Fibroblast of skin of back (primary cell): ENCODE measurements at regions not wholly inside any gene's neighbourhood (a gene's known extent, or its start where the extent isn't known, plus 50 kb on each side); places are given as distances from the start of the nearest gene placed in this dataset.

Experiments used
- DNase-seq: peaks from one replicate; pipeline ENCODE4 v3.0.0-alpha.2; 2013

- peak; percentile 95 for DNase-seq
These were observed 587.8 kb upstream of the JAG1 start for GRCh38 chr20:11261533-11262000.

DNA sequence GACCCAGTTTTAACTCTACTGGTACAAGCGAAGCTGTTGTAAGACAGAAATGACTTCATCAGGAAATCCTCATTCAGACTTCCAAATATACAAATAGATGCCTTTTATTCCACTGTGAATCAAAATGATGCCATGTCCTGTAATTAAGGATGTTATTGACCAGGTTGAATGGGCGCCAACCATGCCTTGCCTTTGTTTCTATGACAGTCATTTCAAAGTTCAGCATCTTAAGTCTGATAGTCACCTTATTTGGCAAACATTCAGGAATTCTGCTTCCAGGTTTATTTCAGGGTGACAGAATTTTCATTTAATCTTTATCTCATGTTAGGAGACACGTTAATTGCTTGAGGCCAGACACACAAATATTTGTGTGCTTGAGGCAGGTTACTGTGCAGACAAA is 592.8 kb upstream of the JAG1 start:
- no peak for DNase-seq

DNA sequence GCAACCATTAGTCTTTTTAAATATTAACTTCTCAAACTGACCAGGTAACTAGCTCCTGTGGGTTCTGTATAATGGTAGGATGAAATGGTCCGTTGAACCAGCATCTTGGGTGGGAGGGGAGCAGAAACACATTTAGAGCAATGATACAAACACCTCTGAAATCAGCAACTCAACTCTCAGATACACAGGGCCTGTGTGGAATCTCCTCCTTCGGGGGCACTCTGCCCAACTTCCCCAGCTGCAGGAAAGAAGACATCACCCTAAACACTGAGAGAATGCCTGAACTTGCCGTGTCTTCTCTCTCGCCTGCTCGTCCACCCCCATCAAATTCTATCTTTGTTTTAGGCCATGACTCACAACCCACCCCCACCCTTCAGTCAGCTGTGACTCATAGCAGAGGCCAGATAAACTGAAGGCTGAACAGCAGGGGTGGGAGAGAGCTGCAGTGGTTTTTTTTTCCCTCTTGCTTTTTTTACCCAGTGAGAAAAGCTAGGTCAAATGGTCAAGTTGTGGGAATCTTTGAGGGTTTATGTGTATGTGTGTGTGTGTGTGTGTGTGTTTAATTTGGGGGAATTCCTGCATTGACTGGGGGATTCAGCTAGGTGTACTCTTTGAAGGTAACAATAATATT is 593.4 kb upstream of the JAG1 start:
- DNase-seq = peak; percentile 99

DNA sequence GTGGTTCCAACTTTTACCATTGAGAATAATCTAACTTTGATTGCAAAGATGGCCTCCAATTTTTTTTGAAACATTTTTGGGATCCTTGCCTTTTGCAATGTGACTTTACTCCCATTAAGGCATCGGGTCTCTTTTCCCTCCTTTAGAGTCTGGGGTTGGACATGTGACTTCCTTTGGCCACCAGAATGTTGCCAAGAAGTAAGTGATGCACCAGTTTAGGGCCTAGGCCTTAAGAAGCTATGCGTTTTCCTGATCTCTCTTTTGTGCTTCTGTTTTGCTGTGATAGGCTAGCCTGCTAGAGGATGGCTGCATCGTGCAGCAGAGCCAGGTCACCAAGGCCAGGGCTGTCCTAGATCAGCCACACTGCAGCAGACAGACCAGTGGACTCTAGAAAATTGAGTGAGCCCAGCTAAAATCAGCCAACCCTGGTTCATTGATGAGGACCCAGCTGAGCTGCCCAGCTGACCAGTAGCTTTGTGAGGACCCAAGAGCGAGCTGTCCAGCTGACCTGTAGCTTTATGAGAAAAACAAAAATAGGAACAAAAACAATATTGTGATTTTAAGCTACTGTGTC is 594.0 kb upstream of the JAG1 start:
- DNase-seq = no peak

- DNase-seq = no peak
These were observed 596.8 kb upstream of the JAG1 start for GRCh38 chr20:11270566-11270965.

DNA sequence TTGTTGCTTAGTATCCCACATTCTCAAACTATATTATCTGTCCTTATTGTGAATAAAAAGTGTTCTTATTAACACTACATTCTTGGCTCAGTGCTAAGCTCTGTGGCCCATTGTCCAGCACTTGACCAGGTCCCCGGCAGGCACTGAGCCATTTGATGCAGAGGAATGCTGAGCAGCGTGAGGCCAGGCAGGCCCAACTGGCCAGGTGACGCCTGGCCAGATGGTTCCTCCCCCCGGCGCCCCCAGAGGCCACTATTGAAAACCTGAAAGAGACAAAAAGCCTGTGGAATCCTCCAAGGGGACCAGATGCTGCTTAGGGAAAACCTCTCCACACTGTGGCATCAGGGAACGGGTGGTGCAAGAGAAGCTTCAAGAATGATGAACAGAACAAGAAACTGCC is 597.5 kb upstream of the JAG1 start:
- no peak for DNase-seq

- DNase-seq = no peak
These were observed 598.3 kb upstream of the JAG1 start for GRCh38 chr20:11271920-11272594.

DNA sequence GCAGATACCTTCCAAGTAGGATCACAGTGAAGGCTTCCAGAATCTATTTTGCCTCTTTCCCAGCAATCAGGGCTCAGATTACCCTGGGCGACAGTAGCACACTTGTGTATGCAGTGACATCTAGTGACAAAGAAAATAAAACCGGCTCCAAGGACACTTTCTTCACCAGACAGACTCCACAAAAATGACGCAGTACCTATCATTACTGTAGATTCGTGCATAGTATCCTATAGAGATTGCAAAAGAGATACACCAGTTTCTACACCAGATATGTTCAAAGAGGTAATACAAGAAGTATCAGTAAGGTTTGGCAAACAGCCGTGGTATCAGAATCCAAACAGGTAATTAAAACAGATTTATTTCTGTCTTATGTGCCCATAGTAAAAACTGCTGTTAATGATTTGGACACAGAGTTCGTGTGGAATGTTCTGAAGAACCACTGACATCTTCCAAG is 600.4 kb upstream of the JAG1 start:
- peak; percentile 87 for DNase-seq

DNA sequence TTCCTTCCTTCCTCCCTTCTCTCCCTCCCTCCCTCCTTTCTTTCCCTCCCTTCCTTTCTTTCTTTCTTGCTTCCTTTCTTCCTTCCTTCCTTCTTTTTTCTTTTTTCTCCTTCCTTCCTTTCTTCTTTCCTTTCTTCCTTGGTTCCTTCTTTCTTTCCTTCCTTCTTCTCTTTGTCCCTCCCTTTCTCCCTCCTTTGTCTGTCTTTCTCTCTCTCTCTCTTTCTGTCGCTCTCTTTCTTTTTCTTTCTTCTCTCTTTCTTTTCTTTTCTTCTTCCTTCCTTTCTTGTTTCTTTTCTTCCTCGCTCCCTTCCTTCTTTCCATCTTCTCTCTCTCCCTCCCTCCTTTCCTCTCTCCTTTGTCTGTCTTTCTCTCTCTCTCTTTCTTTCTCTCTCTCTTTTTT is 601.9 kb upstream of the JAG1 start:
- DNase-seq = no peak

- no peak for DNase-seq
These were observed 603.4 kb upstream of the JAG1 start for GRCh38 chr20:11277170-11277569.

- DNase-seq = no peak
These were observed 604.1 kb upstream of the JAG1 start for GRCh38 chr20:11277858-11278257.

- DNase-seq = no peak
These were observed 604.7 kb upstream of the JAG1 start for GRCh38 chr20:11278461-11278860.

- no peak for DNase-seq
These were observed 607.4 kb upstream of the JAG1 start for GRCh38 chr20:11281240-11281639.

DNA sequence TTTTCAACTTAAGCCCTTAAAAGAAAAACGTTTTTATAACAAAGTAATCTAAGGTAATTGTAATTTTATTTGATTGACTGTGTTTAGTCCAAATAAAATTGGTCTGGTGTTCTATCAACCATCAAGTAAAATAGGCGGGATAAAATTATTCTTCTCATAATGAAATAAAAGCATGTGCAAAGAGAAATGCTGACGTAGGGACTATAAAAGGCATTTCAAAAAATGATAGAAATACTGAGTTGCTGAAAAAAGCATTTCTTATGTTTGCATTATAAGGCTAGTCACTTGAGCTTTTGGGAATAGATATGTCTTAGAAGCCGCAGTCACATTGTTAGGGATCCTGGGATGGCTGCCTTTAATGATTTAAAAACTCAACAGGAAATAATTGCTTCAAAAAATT is 608.0 kb upstream of the JAG1 start:
- DNase-seq = no peak

DNA sequence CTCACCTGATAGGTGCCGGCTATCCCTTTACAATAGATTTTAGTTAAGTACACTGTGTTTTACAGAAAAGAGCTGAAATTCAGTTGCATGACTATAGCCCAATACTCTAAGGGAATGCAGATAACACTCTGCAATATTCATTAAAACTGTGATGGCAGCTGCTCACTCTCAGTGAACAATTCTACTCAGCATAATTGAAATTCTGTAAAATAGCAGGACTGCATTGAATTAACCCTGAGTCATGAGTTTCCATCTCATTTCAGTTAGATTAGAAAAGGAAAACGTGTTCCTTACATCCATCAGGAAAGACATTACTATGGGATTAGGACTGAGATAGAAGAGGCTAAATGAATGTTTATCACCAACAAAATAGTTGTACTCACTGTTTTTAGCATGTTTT is 613.3 kb upstream of the JAG1 start:
- DNase-seq = no peak

- no peak for DNase-seq
These were observed 621.5 kb upstream of the BTBD3 start for GRCh38 chr20:11296221-11296620.

DNA sequence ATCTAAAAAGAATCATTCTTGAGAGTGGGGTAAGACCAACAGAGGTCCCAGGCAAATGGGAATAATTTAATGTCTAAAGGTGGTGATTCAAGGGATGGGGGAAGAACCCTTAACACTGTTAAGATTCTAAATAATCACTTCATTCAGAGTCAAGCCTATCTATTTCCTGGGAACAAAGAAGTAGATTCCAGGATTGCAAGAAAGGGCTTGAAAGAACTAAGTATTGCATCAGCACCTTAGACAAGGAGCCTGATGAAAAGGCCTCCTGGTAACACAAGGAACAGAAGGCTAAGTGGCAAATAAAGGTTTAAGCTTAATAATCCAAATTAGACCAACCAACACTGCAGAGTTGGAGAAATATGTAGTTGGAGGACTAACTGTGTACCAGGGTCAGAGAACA is 620.7 kb upstream of the BTBD3 start:
- no peak for DNase-seq

DNA sequence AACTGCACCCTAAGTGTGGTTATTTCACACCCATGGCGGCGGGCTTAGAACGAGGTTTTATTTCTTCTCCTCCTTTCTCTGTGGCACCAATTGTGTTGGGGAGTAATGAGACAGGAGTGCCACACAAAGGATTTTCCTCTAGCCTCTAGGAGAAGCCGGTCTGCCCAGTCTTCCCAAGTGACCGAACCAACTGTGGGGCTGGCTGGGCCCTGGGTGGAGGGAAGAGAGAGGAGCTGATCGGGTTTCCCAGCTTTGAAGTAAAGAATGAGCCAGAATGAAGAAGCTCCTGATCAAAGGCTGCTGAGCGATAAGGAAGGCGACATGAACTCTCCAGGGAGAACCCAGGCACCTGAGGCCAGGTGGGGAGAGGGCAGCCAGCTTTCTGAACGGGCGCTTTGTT is 616.0 kb upstream of the BTBD3 start:
- no peak for DNase-seq

GRCh38 chr20:11302436-11302835 is 615.3 kb upstream of the BTBD3 start:
- DNase-seq = peak; percentile 38

- DNase-seq = no peak
These were observed 612.9 kb upstream of the BTBD3 start for GRCh38 chr20:11304795-11305194.

- DNase-seq = no peak
These were observed 612.3 kb upstream of the BTBD3 start for GRCh38 chr20:11305406-11305805.

DNA sequence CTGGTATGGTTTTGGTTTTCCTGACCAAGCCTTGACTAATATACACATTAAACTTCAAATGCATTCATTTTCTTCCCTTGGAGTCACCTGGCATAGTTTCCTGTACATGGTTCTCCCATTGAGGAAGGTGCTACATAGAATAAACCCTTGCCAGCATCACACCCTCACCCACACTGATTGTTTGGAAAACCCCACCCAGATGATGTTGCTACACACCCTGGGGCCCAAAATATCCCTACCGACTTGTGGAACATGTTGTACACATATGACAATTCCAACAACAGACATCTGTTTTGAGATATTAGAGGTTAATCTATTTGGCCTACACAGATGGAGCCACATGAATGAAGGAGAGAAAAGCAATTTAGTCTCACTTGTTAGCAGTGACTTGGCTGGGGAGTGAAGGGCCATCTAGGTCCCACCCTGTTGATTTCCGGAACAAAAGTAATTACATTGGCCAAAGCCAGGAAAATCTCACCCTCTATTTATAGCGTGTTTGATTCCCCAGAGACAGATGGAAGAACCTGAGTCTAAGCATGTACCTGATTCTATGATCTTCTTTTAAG is 606.0 kb upstream of the BTBD3 start:
- DNase-seq = no peak

DNA sequence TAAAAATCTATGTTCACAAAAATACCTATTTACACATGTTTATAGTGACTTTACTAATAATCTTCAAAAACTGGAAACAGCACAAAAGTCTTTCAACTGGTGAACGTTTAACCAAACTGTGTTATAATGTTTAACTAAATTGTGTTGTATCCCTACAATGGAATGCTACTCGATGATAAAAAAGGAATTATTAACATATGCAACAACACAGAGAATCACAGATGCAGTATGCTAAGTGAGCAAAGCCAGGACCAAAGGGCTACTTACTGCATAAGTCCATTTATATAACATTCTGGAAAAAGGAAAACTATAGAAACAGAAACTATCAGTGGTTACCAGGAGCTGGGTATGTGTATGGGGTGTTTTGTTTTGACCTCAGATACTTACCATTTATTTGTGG is 602.2 kb upstream of the BTBD3 start:
- no peak for DNase-seq

- no peak for DNase-seq
These were observed 601.4 kb upstream of the BTBD3 start for GRCh38 chr20:11316244-11316643.
